Fibroblast of pulmonary artery (primary cell): ENCODE measurements at regions not wholly inside any gene's neighbourhood (a gene's known extent, or its start where the extent isn't known, plus 50 kb on each side); places are given as distances from the start of the nearest gene placed in this dataset.

Source experiments
- DNase-seq: peaks from one replicate; pipeline ENCODE4 v3.0.0-alpha.2; 2010; ENCODE audit warnings: low read depth
- H3K4me3 ChIP-seq: replicated peaks from 2 replicates; pipeline ENCODE4 v1.5.1; 2011; ENCODE audit warnings: low read depth, mild to moderate bottlenecking, control low read depth, low read length, moderate library complexity
- TF ChIP-seq, protein P1 (sequence below): IDR thresholded peaks from 2 replicates; pipeline ENCODE4 v1.5.1; 2011; ENCODE audit warnings: mild to moderate bottlenecking, control low read depth, low read length, inconsistent platforms; ENCODE audit errors: missing control alignments

DNA sequence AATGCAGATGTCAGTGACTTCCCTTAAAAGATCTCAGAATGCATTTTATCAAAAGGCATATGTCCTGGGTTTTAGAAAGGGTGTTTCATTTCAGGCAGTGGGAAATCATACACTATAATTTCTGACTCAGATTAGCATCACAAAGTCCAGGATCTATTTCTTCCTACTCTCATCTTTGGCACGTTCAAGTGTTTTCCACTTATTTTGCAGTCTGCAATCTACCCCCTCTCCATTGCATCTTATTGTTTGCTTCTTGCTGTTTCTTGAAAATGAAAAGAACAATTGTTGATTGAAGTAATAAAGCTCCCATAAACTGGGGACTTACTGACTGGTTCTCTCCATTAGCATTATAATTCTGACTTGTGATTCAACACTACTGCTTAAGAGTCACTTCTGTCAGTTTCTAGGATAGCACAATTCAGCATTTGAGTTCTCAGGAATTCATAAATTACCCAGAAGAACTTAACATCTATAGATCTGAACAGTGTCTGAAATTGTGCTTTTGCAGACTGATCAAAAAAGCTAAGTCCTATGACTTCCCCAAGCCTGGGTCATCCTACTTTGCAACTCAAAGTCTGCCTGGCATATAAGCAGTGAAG, 332.9 kb downstream of the RASEF start:
- TF ChIP-seq, protein P1, sequence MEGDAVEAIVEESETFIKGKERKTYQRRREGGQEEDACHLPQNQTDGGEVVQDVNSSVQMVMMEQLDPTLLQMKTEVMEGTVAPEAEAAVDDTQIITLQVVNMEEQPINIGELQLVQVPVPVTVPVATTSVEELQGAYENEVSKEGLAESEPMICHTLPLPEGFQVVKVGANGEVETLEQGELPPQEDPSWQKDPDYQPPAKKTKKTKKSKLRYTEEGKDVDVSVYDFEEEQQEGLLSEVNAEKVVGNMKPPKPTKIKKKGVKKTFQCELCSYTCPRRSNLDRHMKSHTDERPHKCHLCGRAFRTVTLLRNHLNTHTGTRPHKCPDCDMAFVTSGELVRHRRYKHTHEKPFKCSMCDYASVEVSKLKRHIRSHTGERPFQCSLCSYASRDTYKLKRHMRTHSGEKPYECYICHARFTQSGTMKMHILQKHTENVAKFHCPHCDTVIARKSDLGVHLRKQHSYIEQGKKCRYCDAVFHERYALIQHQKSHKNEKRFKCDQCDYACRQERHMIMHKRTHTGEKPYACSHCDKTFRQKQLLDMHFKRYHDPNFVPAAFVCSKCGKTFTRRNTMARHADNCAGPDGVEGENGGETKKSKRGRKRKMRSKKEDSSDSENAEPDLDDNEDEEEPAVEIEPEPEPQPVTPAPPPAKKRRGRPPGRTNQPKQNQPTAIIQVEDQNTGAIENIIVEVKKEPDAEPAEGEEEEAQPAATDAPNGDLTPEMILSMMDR, result no peak
- DNase-seq, result no peak
- no peak overlapping the region for H3K4me3 ChIP-seq

DNA sequence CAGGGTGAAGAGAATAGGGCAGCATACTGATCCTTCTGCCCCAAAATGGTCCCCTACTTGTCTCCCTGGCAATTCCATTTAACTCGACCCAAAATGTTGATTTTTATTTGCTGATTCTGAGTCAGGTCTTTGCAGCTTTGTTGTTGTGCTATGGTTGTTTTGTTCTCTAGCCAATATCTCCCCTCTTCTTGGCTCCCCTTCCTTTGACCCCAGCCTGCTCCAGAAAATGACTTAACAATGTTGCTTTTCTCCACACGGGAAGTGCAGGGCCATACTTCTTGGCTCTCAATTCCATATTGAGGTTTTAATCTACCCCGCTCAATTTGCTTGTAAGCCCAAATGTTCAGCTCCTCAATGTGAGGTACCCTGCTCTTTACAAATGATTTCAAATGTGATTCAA, 330.0 kb downstream of the RASEF start:
- no peak overlapping the region for H3K4me3 ChIP-seq
- TF ChIP-seq, protein P1, result no peak
- DNase-seq, result no peak

DNA sequence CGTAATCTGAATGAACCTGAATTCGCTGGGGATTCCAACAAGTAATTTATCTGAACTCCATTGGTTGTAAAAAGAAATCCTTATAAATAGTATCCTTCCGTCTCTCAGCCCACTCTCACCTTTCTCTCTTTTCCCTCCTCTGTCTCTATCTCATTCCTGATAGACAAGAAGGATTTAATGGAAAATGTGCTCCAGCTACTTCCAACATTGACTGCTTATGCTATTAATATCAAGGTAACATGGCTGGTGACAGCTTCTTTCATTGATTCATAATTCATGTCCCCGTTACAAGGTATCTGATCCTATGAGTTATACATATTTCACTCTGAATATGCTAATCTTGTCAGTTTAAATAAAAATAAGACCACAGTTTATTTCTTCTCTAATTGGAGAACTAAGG, 326.8 kb downstream of the RASEF start:
- TF ChIP-seq, protein P1, result no peak
- no peak for DNase-seq
- H3K4me3 ChIP-seq, result no peak overlapping the region

DNA sequence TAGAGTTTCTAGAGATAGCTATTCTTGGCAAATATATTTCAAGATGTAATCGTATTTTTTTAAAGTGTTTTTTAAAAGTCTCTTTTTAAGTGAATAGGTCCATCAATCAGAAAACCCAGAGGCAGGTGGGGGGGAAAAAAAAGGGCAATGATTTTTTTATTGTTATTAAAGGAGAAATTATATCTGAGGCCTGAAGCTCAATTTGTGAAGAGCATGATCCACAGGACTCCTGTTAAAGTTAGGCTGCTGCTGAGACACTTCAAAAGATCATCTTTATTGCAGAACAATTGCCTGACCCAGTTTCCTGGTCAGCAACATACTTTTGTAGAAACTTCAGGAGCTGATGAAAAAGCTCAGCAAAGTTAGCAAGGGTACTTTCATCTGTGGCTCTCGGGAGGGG, 326.2 kb downstream of the RASEF start:
- TF ChIP-seq, protein P1, result no peak
- no peak for DNase-seq
- no peak overlapping the region for H3K4me3 ChIP-seq

DNA sequence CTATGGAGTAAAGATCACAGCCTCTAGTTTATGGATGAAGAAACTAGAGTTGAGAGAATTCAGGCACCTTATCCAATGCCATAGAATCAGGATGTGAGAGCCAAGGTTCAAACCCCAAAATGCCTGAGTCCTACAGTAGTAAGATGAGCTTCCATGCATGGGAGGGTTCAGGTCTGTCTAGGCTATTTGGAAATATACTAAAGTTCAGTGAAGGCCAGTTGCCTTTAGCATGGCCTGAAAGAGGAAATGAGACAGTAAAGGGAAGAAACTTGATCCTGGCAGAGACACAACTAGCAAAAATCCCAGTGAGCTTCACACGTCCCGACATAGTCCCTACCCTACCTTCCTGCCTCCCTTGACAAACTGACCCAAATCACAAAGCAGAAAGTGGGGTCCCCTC, 317.0 kb downstream of the RASEF start:
- H3K4me3 ChIP-seq, result no peak overlapping the region
- TF ChIP-seq, protein P1, result no peak
- DNase-seq, result no peak

DNA sequence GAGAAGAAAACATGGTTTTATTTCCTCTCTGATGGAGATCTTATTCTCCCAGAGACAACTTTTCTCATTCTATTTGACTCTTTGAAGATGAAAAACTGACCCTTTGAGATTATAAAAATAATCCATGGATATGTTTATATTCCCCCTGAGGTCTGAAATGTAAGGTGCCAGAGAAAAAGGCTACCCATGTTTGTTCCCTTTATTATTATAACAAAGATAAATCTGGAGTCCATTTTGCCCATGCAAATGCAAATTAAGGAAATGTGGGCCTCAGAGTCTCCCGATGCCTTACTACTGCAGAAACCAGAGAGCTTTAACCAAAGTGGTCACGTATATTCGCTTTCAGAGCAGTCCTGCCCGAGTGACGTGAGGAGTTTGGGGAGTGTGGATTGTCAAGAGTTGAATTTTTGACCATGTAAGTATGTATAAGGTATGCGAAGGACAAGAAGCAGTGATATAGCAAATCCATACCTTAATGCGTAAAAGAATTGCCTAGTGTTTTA, 312.5 kb downstream of the RASEF start:
- H3K4me3 ChIP-seq, result no peak overlapping the region
- TF ChIP-seq, protein P1, result no peak
- no peak for DNase-seq

DNA sequence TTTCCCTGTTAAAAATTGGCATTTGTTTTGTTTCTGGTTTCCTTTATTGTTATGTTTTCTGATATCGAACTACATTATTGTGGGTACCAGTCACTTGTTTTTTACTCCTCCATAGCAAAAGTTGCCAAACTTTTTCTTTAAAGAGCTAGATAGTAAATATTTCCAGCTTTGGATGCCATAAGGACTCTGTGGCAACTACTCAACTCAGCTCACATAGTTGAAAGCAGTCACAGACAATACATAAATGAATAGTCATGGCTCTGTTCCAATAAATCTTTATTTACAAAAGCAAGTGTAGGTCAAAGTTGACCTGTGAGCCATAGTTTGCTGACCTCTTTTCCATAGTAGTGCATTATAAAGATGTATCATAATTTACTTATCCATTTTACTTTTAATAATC, 305.0 kb downstream of the RASEF start:
- TF ChIP-seq, protein P1, result no peak
- no peak for DNase-seq
- H3K4me3 ChIP-seq, result no peak overlapping the region
